Adrenal gland (tissue), 5 donors: ENCODE measurements at regions not wholly inside any gene's neighbourhood (a gene's known extent, or its start where the extent isn't known, plus 50 kb on each side); places are given as distances from the start of the nearest gene placed in this dataset.

Source experiments
- POLR2A ChIP-seq, 2 donors: fragments of 450-650 bp; IDR thresholded peaks; one replicate each; pipeline ENCODE4 v1.6.1; 2017; ENCODE audit warnings: antibody characterized with exemption in 2 of 2, mild to moderate bottlenecking in 2 of 2, moderate library complexity in 1 of 2
- TF ChIP-seq, protein P1 (sequence below), 6 experiments: fragments of 450-650 bp in 4 of 6; fragments of 200-600 bp in 2 of 6; sonication (generic) in 1 of 6; IDR thresholded peaks; 1 replicate in 5 of 6; 2 replicates in 1 of 6; pipeline versions ENCODE4 v1.5.1 to v1.8.0; 2016 to 2021; ENCODE audit warnings: antibody characterized with exemption in 6 of 6, mild to moderate bottlenecking in 2 of 6, moderate library complexity in 1 of 6
- donor health status: DM: no; HTN: no; CAD: no.

DNA sequence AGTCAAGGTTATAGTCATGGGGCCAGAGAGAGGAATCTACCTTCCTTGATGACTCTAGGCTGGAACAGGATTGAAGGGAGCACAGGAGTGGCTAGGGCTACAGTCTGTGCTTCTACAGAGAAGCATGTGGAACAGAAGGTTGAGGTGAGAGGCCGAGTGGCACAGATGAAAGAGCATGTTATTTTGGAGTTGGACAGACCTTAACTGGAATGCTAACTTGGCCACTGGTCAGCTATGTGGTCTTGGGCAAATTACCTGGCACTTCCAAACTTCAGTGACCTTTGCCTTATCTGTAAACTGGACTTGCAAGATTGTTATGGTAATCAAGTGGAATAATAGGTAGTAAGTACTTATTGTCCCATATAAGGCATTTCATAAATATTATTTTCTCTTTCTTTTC lies 252.7 kb downstream of the KCNRG start:
- TF ChIP-seq, protein P1, sequence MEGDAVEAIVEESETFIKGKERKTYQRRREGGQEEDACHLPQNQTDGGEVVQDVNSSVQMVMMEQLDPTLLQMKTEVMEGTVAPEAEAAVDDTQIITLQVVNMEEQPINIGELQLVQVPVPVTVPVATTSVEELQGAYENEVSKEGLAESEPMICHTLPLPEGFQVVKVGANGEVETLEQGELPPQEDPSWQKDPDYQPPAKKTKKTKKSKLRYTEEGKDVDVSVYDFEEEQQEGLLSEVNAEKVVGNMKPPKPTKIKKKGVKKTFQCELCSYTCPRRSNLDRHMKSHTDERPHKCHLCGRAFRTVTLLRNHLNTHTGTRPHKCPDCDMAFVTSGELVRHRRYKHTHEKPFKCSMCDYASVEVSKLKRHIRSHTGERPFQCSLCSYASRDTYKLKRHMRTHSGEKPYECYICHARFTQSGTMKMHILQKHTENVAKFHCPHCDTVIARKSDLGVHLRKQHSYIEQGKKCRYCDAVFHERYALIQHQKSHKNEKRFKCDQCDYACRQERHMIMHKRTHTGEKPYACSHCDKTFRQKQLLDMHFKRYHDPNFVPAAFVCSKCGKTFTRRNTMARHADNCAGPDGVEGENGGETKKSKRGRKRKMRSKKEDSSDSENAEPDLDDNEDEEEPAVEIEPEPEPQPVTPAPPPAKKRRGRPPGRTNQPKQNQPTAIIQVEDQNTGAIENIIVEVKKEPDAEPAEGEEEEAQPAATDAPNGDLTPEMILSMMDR (IDR thresholded peaks at IDR 0.05) = no peak
- TF ChIP-seq POLR2A (IDR thresholded peaks at IDR 0.05) = no peak
